ENCODE measurements at regions not wholly inside any gene's neighbourhood (a gene's known extent, or its start where the extent isn't known, plus 50 kb on each side); places are given as distances from the start of the nearest gene placed in this dataset.

- H3K4me3 ChIP-seq (ENCODE audit: low read depth in 2 of 2, low read length in 1 of 2), result no peak overlapping the region
- POLR2A ChIA-PET, result no interaction called here
- H3K27ac ChIP-seq (ENCODE audit: low read depth in 2 of 2, low read length in 1 of 2), result no peak overlapping the region
- no peaks in the 10 kb centered on the region for H3K79me2 ChIP-seq (ENCODE audit: insufficient read depth)
- no peak for TF ChIP-seq CHD2 (IDR thresholded peaks at IDR 0.05; ENCODE audit: low read length, partially characterized antibody)
- TF ChIP-seq GABPA (IDR thresholded peaks at IDR 0.05; ENCODE audit: low read depth), result no peak
- no peak for TF ChIP-seq IRF3 (IDR thresholded peaks at IDR 0.05; ENCODE audit: low read depth, low read length)
- no peak for TF ChIP-seq RXRA (IDR thresholded peaks at IDR 0.05; ENCODE audit: borderline replicate concordance, low read depth)
- no peak for TF ChIP-seq SMC3 (IDR thresholded peaks at IDR 0.05; ENCODE audit: low read depth, low read length)
- TF ChIP-seq TEAD4 (IDR thresholded peaks at IDR 0.05; ENCODE audit: borderline replicate concordance, insufficient read depth), result no peak
- no peak for TF ChIP-seq TAF1 (IDR thresholded peaks at IDR 0.05; ENCODE audit: borderline replicate concordance, low read depth, low read length)
- TF ChIP-seq MEF2A (IDR thresholded peaks at IDR 0.05; ENCODE audit: borderline replicate concordance, low read depth), result no peak
- no peak for TF ChIP-seq ELF1 (IDR thresholded peaks at IDR 0.05)
- no peak for TF ChIP-seq USF1 (IDR thresholded peaks at IDR 0.05; ENCODE audit: borderline replicate concordance, low read depth)
- TF ChIP-seq USF2 (IDR thresholded peaks at IDR 0.05; ENCODE audit: borderline replicate concordance, low read depth, low read length), result no peak
- TF ChIP-seq RAD21 (IDR thresholded peaks at IDR 0.05; ENCODE audit: low read length), result no peak
- TF ChIP-seq GATA2 (CRISPR knock-in tag; IDR thresholded peaks at IDR 0.05), result no peak
- no peak for TF ChIP-seq EZH2phosphoT487 (IDR thresholded peaks at IDR 0.05; ENCODE audit: borderline replicate concordance, low read depth)
- CTCF ChIA-PET, result no interaction called here
- 0 out of 2 replicates have a peak, but pooled peaks cover 3% of the 10 kb centered on the region for H3K9me2 ChIP-seq
- no peak overlapping the region for H2AFZ ChIP-seq (ENCODE audit: low read depth)
- no peaks in the 10 kb centered on the region for H3K4me1 ChIP-seq (ENCODE audit: control insufficient read depth in 1 of 2, insufficient read depth in 2 of 2, low read depth in 1 of 2, low read length in 1 of 2)
- DNase-seq, result no peak
- H3K36me3 ChIP-seq (replicated peaks in 1 of 2; ENCODE audit: control insufficient read depth in 1 of 2, insufficient read depth in 2 of 2, low read length in 1 of 2), result no peaks in the 10 kb centered on the region
- no peaks in the 10 kb centered on the region for H4K20me1 ChIP-seq (ENCODE audit: insufficient read depth)
- H3K9ac ChIP-seq, result no peak overlapping the region
- H3K27me3 ChIP-seq (ENCODE audit: insufficient read depth), result no peaks in the 10 kb centered on the region
- H3K4me2 ChIP-seq, result no peak overlapping the region
- no peaks in the 10 kb centered on the region for H3F3A ChIP-seq (replicated peaks; ENCODE audit: insufficient read depth)
- peaks cover 9% of the 10 kb centered on the region for H3K9me3 ChIP-seq
Measured at GRCh38 chr17:53039981-53040380, 782.7 kb upstream of the KIF2B start.

- H3K9me3 ChIP-seq, result no peaks in the 10 kb centered on the region
- H3K79me2 ChIP-seq (ENCODE audit: insufficient read depth), result no peaks in the 10 kb centered on the region
- H2AFZ ChIP-seq (ENCODE audit: low read depth), result no peak overlapping the region
- no peak overlapping the region for H3K27ac ChIP-seq (ENCODE audit: low read depth in 2 of 2, low read length in 1 of 2)
- H3K27me3 ChIP-seq (ENCODE audit: insufficient read depth), result no peaks in the 10 kb centered on the region
- H3K9ac ChIP-seq, result no peak overlapping the region
- H3K4me1 ChIP-seq (ENCODE audit: control insufficient read depth in 1 of 2, insufficient read depth in 2 of 2, low read depth in 1 of 2, low read length in 1 of 2), result peaks cover 0 to 2% of the 10 kb centered on the region in 2 experiments; a peak in 1 of 4 replicates
- no peaks in the 10 kb centered on the region for H4K20me1 ChIP-seq (ENCODE audit: insufficient read depth)
- H3K4me3 ChIP-seq (ENCODE audit: low read depth in 2 of 2, low read length in 1 of 2), result no peak overlapping the region
- no peaks in the 10 kb centered on the region for H3K36me3 ChIP-seq (replicated peaks in 1 of 2; ENCODE audit: control insufficient read depth in 1 of 2, insufficient read depth in 2 of 2, low read length in 1 of 2)
- DNase-seq, result no peak
- POLR2A ChIA-PET, result no interaction called here
- CTCF ChIA-PET, result interaction anchor here (0.6 to 2.4 kb wide), 12 partner anchors 9 to 1857 kb away, joined by 3 to 17 read pairs (median 4); no protein-coding TSS in a partner anchor
- no peaks in the 10 kb centered on the region for H3F3A ChIP-seq (replicated peaks; ENCODE audit: insufficient read depth)
- no peaks in the 10 kb centered on the region for H3K9me2 ChIP-seq
- H3K4me2 ChIP-seq, result no peak overlapping the region
- TF ChIP-seq GABPA (IDR thresholded peaks at IDR 0.05; ENCODE audit: low read depth) (no peak), TEAD4 (IDR thresholded peaks at IDR 0.05; ENCODE audit: borderline replicate concordance, insufficient read depth) (no peak), ZBTB33 (IDR thresholded peaks at IDR 0.05; ENCODE audit: borderline replicate concordance, low read depth) (no peak), ELF1 (IDR thresholded peaks at IDR 0.05) (no peak), MEF2A (IDR thresholded peaks at IDR 0.05; ENCODE audit: borderline replicate concordance, low read depth) (no peak), FOXM1 (IDR thresholded peaks at IDR 0.05; ENCODE audit: low read depth) (no peak), EP300 (IDR thresholded peaks at IDR 0.05; ENCODE audit: borderline replicate concordance in 1 of 2, low read depth in 1 of 2, low read length in 1 of 2) (no peak), RCOR1 (IDR thresholded peaks at IDR 0.05; ENCODE audit: low read length) (no peak), EZH2phosphoT487 (IDR thresholded peaks at IDR 0.05; ENCODE audit: borderline replicate concordance, low read depth) (no peak), RXRA (IDR thresholded peaks at IDR 0.05; ENCODE audit: borderline replicate concordance, low read depth) (no peak), USF1 (IDR thresholded peaks at IDR 0.05; ENCODE audit: borderline replicate concordance, low read depth) (no peak), YY1 (IDR thresholded peaks at IDR 0.05; ENCODE audit: low read depth) (no peak), CTCF (IDR thresholded peaks at IDR 0.05) (no peak)
Measured at GRCh38 chr17:53033297-53033696, 789.4 kb upstream of the KIF2B start.
